ENCODE measurements at regions not wholly inside any gene's neighbourhood (a gene's known extent, or its start where the extent isn't known, plus 50 kb on each side); places are given as distances from the start of the nearest gene placed in this dataset.

- no peak for TF ChIP-seq ZNF518A (tag by site-specific recombination; conservative IDR thresholded peaks at IDR 0.05; ENCODE audit: low read depth)
- TF ChIP-seq, protein P1, sequence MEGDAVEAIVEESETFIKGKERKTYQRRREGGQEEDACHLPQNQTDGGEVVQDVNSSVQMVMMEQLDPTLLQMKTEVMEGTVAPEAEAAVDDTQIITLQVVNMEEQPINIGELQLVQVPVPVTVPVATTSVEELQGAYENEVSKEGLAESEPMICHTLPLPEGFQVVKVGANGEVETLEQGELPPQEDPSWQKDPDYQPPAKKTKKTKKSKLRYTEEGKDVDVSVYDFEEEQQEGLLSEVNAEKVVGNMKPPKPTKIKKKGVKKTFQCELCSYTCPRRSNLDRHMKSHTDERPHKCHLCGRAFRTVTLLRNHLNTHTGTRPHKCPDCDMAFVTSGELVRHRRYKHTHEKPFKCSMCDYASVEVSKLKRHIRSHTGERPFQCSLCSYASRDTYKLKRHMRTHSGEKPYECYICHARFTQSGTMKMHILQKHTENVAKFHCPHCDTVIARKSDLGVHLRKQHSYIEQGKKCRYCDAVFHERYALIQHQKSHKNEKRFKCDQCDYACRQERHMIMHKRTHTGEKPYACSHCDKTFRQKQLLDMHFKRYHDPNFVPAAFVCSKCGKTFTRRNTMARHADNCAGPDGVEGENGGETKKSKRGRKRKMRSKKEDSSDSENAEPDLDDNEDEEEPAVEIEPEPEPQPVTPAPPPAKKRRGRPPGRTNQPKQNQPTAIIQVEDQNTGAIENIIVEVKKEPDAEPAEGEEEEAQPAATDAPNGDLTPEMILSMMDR (tag by site-specific recombination; IDR thresholded peaks at IDR 0.05): no peak
- TF ChIP-seq SP2 (tag by site-specific recombination; IDR thresholded peaks at IDR 0.05): no peak
- no peak for TF ChIP-seq ZNF645 (tag by site-specific recombination; IDR thresholded peaks at IDR 0.05)
- TF ChIP-seq ZNF426 (tag by site-specific recombination; IDR thresholded peaks at IDR 0.05): no peak
- no peak for TF ChIP-seq ZNF221 (tag by site-specific recombination; IDR thresholded peaks at IDR 0.05; ENCODE audit: borderline replicate concordance)
- no peak for TF ChIP-seq ZSCAN5A (tag by site-specific recombination; IDR thresholded peaks at IDR 0.05)
- no peak for TF ChIP-seq ZNF114 (tag by site-specific recombination; IDR thresholded peaks at IDR 0.05)
Measured at GRCh38 chr6:71766146-71766760, 120.1 kb upstream of the RIMS1 start.
